ENCODE measurements at regions not wholly inside any gene's neighbourhood (a gene's known extent, or its start where the extent isn't known, plus 50 kb on each side); places are given as distances from the start of the nearest gene placed in this dataset.

GRCh38 chr1:164233149-164233548, 325.8 kb upstream of the PBX1 start:
- H3K27ac ChIP-seq (ENCODE audit: low read depth, low read length) = no peak overlapping the region
- H3K9me2 ChIP-seq (ENCODE audit: insufficient read depth) = no peaks in the 10 kb centered on the region
- DNase-seq (ENCODE audit: low read depth, low spot score) (no peak), ATAC-seq (no peak)
- ChIA-PET RAD21 (ENCODE audit: low non-redundant PET in 1 of 2, low total read pairs in 2 of 2, uncharacterized antibody in 2 of 2, unreplicated experiment in 2 of 2) (no interaction called here), POLR2A (no interaction called here), CTCF (no interaction called here)
- no peaks in the 10 kb centered on the region for H3K9me3 ChIP-seq (ENCODE audit: control insufficient read depth in 1 of 2, insufficient read depth in 1 of 2, low read depth in 1 of 2, low read length in 2 of 2)
- intact Hi-C loops (cut with micrococcal nuclease) = no loop called here
- H2AFZ ChIP-seq (ENCODE audit: low read depth, low read length, poor library complexity, severe bottlenecking) = no peak overlapping the region
- H3K79me2 ChIP-seq (ENCODE audit: insufficient read depth, low read length) = no peaks in the 10 kb centered on the region
- no peak overlapping the region for H3K4me3 ChIP-seq (replicated peaks in 1 of 2; ENCODE audit: low read depth in 1 of 2, low read length in 2 of 2)
- H3K36me3 ChIP-seq (ENCODE audit: control insufficient read depth in 1 of 2, insufficient read depth in 2 of 2, low read length in 2 of 2) = no peaks in the 10 kb centered on the region
- no peaks in the 10 kb centered on the region for H4K20me1 ChIP-seq (ENCODE audit: insufficient read depth)
- H3K9ac ChIP-seq (ENCODE audit: low read length) = no peak overlapping the region
- no peak for TF ChIP-seq ELF1 (IDR thresholded peaks at IDR 0.05; ENCODE audit: borderline replicate concordance, low read depth)
- TF ChIP-seq TCF7L2 (IDR thresholded peaks at IDR 0.05; ENCODE audit: borderline replicate concordance, extremely low read depth, insufficient read depth, insufficient read length) = no peak
- no peak for TF ChIP-seq EZH2 (IDR thresholded peaks at IDR 0.05)
- TF ChIP-seq RAD21 (IDR thresholded peaks at IDR 0.05; ENCODE audit: low read depth) = no peak
- TF ChIP-seq EZH2phosphoT487 (IDR thresholded peaks at IDR 0.05; ENCODE audit: borderline replicate concordance) = no peak
- no peak for TF ChIP-seq SP1 (IDR thresholded peaks at IDR 0.05; ENCODE audit: low read depth)
- no peak for TF ChIP-seq EGR1 (IDR thresholded peaks at IDR 0.05; ENCODE audit: low read depth)
- TF ChIP-seq, protein P1, sequence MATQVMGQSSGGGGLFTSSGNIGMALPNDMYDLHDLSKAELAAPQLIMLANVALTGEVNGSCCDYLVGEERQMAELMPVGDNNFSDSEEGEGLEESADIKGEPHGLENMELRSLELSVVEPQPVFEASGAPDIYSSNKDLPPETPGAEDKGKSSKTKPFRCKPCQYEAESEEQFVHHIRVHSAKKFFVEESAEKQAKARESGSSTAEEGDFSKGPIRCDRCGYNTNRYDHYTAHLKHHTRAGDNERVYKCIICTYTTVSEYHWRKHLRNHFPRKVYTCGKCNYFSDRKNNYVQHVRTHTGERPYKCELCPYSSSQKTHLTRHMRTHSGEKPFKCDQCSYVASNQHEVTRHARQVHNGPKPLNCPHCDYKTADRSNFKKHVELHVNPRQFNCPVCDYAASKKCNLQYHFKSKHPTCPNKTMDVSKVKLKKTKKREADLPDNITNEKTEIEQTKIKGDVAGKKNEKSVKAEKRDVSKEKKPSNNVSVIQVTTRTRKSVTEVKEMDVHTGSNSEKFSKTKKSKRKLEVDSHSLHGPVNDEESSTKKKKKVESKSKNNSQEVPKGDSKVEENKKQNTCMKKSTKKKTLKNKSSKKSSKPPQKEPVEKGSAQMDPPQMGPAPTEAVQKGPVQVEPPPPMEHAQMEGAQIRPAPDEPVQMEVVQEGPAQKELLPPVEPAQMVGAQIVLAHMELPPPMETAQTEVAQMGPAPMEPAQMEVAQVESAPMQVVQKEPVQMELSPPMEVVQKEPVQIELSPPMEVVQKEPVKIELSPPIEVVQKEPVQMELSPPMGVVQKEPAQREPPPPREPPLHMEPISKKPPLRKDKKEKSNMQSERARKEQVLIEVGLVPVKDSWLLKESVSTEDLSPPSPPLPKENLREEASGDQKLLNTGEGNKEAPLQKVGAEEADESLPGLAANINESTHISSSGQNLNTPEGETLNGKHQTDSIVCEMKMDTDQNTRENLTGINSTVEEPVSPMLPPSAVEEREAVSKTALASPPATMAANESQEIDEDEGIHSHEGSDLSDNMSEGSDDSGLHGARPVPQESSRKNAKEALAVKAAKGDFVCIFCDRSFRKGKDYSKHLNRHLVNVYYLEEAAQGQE (IDR thresholded peaks at IDR 0.05; ENCODE audit: low read depth) = no peak
- TF ChIP-seq SRF (IDR thresholded peaks at IDR 0.05; ENCODE audit: low read depth) = no peak
- TF ChIP-seq YY1 (IDR thresholded peaks at IDR 0.05; ENCODE audit: extremely low read depth, insufficient replicate concordance, low read depth, low read length) = no peak
- no peak for TF ChIP-seq CBX3 (IDR thresholded peaks at IDR 0.05; ENCODE audit: low read depth)
- TF ChIP-seq, protein P2, sequence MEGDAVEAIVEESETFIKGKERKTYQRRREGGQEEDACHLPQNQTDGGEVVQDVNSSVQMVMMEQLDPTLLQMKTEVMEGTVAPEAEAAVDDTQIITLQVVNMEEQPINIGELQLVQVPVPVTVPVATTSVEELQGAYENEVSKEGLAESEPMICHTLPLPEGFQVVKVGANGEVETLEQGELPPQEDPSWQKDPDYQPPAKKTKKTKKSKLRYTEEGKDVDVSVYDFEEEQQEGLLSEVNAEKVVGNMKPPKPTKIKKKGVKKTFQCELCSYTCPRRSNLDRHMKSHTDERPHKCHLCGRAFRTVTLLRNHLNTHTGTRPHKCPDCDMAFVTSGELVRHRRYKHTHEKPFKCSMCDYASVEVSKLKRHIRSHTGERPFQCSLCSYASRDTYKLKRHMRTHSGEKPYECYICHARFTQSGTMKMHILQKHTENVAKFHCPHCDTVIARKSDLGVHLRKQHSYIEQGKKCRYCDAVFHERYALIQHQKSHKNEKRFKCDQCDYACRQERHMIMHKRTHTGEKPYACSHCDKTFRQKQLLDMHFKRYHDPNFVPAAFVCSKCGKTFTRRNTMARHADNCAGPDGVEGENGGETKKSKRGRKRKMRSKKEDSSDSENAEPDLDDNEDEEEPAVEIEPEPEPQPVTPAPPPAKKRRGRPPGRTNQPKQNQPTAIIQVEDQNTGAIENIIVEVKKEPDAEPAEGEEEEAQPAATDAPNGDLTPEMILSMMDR (IDR thresholded peaks at IDR 0.05 in 2 of 3, conservative IDR thresholded peaks at IDR 0.05 in 1 of 3; ENCODE audit: borderline replicate concordance in 1 of 3, insufficient read depth in 1 of 3, low read depth in 2 of 3, low read length in 2 of 3) = no peak
- no peak for TF ChIP-seq ZNF274 (IDR thresholded peaks at IDR 0.05; ENCODE audit: low read depth, low read length)
- H3K27me3 ChIP-seq (ENCODE audit: insufficient read depth, low read length) = no peaks in the 10 kb centered on the region
- no peaks in the 10 kb centered on the region for H3K4me1 ChIP-seq (ENCODE audit: control insufficient read depth in 1 of 2, insufficient read depth in 2 of 2, low read length in 2 of 2)
- no TSS peak for BruUV-seq (replicated peaks)
- H3K4me2 ChIP-seq (ENCODE audit: low read length) = no peak overlapping the region

Data from HCT116 (cell line).